HepG2 (cell line): ENCODE measurements at regions not wholly inside any gene's neighbourhood (a gene's known extent, or its start where the extent isn't known, plus 50 kb on each side); places are given as distances from the start of the nearest gene placed in this dataset.

Experiments
- ATAD3A ChIP-seq: sonication (generic); formaldehyde crosslinking; IDR thresholded peaks from 2 replicates; pipeline ENCODE4 v1.4.0; 2020; ENCODE audit warnings: missing genetic modification reagents
- CEBPZ ChIP-seq: IDR thresholded peaks from 2 replicates; pipeline ENCODE4 v1.6.1; 2012; ENCODE audit warnings: low read length, improper control_type of control experiment
- FOXC1 ChIP-seq: sonication (generic); formaldehyde crosslinking; IDR thresholded peaks from 2 replicates; pipeline ENCODE4 v1.8.0; 2022; ENCODE audit warnings: mild to moderate bottlenecking, missing genetic modification reagents, borderline replicate concordance
- HOXA3 ChIP-seq: sonication (generic); formaldehyde crosslinking; IDR thresholded peaks from 2 replicates; pipeline ENCODE4 v1.5.0; 2020; ENCODE audit warnings: missing genetic modification reagents
- JUND ChIP-seq: sonication (generic); formaldehyde crosslinking; IDR thresholded peaks from 2 replicates; pipeline ENCODE4 v1.8.0; 2022; ENCODE audit warnings: mild to moderate bottlenecking, missing genetic modification reagents
- MAFF ChIP-seq: IDR thresholded peaks from 2 replicates; pipeline ENCODE4 v1.6.1; 2011; ENCODE audit warnings: low read depth, low read length, improper control_type of control experiment
- MTA3 ChIP-seq: sonication (generic); formaldehyde crosslinking; IDR thresholded peaks from 2 replicates; pipeline ENCODE4 v1.4.0; 2020; ENCODE audit warnings: missing genetic modification reagents
- MTF1 ChIP-seq: sonication (generic); formaldehyde crosslinking; IDR thresholded peaks from 2 replicates; pipeline ENCODE4 v1.5.0; 2020; ENCODE audit warnings: missing genetic modification reagents
- MZF1 ChIP-seq: sonication (generic); formaldehyde crosslinking; IDR thresholded peaks from 2 replicates; pipeline ENCODE4 v1.8.1; 2023; ENCODE audit warnings: mild to moderate bottlenecking, missing genetic modification reagents, borderline replicate concordance
- NRL ChIP-seq: sonication (generic); formaldehyde crosslinking; IDR thresholded peaks from 2 replicates; pipeline ENCODE4 v1.5.0; 2020; ENCODE audit warnings: missing genetic modification reagents, mild to moderate bottlenecking, moderate library complexity, borderline replicate concordance
- PCBP2 ChIP-seq: fragments of 200-400 bp; formaldehyde crosslinking; optimal IDR thresholded peaks from 2 replicates; pipeline ENCODE3; 2018; ENCODE audit warnings: low read length, low read depth; ENCODE audit not compliant: poor library complexity, severe bottlenecking
- REPIN1 ChIP-seq: sonication (generic); formaldehyde crosslinking; IDR thresholded peaks from 2 replicates; pipeline ENCODE4 v1.8.0; 2022; ENCODE audit warnings: missing genetic modification reagents, low read depth, mild to moderate bottlenecking, borderline replicate concordance
- RFXANK ChIP-seq: IDR thresholded peaks from 2 replicates; pipeline ENCODE4 v1.6.1; 2016
- SNRNP70 ChIP-seq: fragments of 200-400 bp; formaldehyde crosslinking; IDR thresholded peaks from 2 replicates; pipeline ENCODE4 v1.6.1; 2017; ENCODE audit warnings: mild to moderate bottlenecking, low read depth, low read length, moderate library complexity
- ZMAT5 ChIP-seq: sonication (generic); formaldehyde crosslinking; IDR thresholded peaks from 2 replicates; pipeline ENCODE4 v1.5.0; 2020; ENCODE audit warnings: mild to moderate bottlenecking, low read depth, missing genetic modification reagents, borderline replicate concordance
- ZNF230 ChIP-seq: sonication (generic); formaldehyde crosslinking; IDR thresholded peaks from 2 replicates; pipeline ENCODE4 v1.4.0; 2020; ENCODE audit warnings: mild to moderate bottlenecking, missing genetic modification reagents
- ZNF350 ChIP-seq: sonication (generic); formaldehyde crosslinking; IDR thresholded peaks from 2 replicates; pipeline ENCODE4 v1.4.0; 2020; ENCODE audit warnings: mild to moderate bottlenecking, low read depth, missing genetic modification reagents, borderline replicate concordance
- ZNF44 ChIP-seq: sonication (generic); formaldehyde crosslinking; IDR thresholded peaks from 2 replicates; pipeline ENCODE4 v1.5.1; 2020; ENCODE audit warnings: mild to moderate bottlenecking, missing genetic modification reagents
- ZNF710 ChIP-seq: sonication (generic); formaldehyde crosslinking; IDR thresholded peaks from 2 replicates; pipeline ENCODE4 v1.5.0; 2020; ENCODE audit warnings: mild to moderate bottlenecking, missing genetic modification reagents, borderline replicate concordance
- ZNF839 ChIP-seq: sonication (generic); formaldehyde crosslinking; IDR thresholded peaks from 2 replicates; pipeline ENCODE4 v1.4.0; 2020; ENCODE audit warnings: missing genetic modification reagents, mild to moderate bottlenecking, borderline replicate concordance
- TF ChIP-seq, protein P1 (sequence below): fragments of 450-650 bp; IDR thresholded peaks from 2 replicates; pipeline ENCODE4 v1.6.1; 2016

DNA sequence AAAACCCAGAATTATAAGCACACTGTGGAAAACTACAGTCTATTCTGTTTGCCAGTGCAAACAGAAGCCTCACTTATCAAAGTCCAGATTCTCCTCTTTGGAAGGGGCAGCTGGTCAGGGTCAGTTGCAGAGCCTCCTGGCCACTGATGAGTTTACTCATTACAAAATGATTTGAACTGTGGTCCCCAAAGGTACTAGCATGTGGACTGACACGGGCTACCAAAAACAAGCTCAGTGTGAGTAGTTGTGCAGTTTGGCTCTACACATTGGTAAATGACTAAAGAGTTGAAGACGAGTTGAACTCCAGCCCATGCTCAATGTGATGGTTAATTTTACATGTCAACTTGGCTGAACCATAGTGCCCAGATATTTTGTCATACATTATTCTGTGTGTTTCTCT lies 221.5 kb downstream of the ZIC4 start (continued):
- TF ChIP-seq REPIN1 (CRISPR knock-in tag), result peak; percentile 67; the same call in 1 of the 2 replicates
- TF ChIP-seq ZNF350 (CRISPR knock-in tag), result 0 out of 2 replicates have a peak, but pooled peaks have one; percentile 34
- TF ChIP-seq CEBPZ, result no peak
- TF ChIP-seq JUND (CRISPR knock-in tag), result no peak
- no peak for TF ChIP-seq MTF1
- peak; percentile 59; the same call in 1 of the 2 replicates for TF ChIP-seq ZNF710 (CRISPR knock-in tag)
- TF ChIP-seq, protein P1, sequence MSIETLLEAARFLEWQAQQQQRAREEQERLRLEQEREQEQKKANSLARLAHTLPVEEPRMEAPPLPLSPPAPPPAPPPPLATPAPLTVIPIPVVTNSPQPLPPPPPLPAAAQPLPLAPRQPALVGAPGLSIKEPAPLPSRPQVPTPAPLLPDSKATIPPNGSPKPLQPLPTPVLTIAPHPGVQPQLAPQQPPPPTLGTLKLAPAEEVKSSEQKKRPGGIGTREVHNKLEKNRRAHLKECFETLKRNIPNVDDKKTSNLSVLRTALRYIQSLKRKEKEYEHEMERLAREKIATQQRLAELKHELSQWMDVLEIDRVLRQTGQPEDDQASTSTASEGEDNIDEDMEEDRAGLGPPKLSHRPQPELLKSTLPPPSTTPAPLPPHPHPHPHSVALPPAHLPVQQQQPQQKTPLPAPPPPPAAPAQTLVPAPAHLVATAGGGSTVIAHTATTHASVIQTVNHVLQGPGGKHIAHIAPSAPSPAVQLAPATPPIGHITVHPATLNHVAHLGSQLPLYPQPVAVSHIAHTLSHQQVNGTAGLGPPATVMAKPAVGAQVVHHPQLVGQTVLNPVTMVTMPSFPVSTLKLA, result no peak
- TF ChIP-seq SNRNP70, result no peak
- no peak for TF ChIP-seq NRL (CRISPR knock-in tag)
- TF ChIP-seq ATAD3A, result no peak
- no peak for TF ChIP-seq ZNF44 (CRISPR knock-in tag)
- peak; percentile 43; the same call in 1 of the 2 replicates for TF ChIP-seq FOXC1 (CRISPR knock-in tag)
- no peak for TF ChIP-seq PCBP2
- peak; percentile 35; the same call in 1 of the 2 replicates for TF ChIP-seq HOXA3
- no peak for TF ChIP-seq ZNF230
- TF ChIP-seq MZF1 (CRISPR knock-in tag), result no peak
- no peak for TF ChIP-seq RFXANK (CRISPR knock-in tag)
- TF ChIP-seq ZNF839 (CRISPR knock-in tag), result no peak
- TF ChIP-seq MAFF, result no peak
- no peak for TF ChIP-seq MTA3 (CRISPR knock-in tag)
- TF ChIP-seq ZMAT5 (CRISPR knock-in tag), result no peak
